ENCODE measurements at regions not wholly inside any gene's neighbourhood (a gene's known extent, or its start where the extent isn't known, plus 50 kb on each side); places are given as distances from the start of the nearest gene placed in this dataset.

- H3K36me3 Mint-ChIP-seq = no peaks in the 10 kb centered on the region
Observed at GRCh38 chr11:93940395-93940794, 80.8 kb upstream of the HEPHL1 start.

GRCh38 chr11:93942176-93942575 lies 79.0 kb upstream of the HEPHL1 start:
- Mint-ChIP-seq H3K4me1 (no peaks in the 10 kb centered on the region), H3K27me3 (peaks cover 2% of the 10 kb centered on the region), H3K4me3 (no peak overlapping the region), H3K27ac (no peak overlapping the region), H3K9me3 (peaks cover 0 to 2% (median 0%) of the 10 kb centered on the region in 3 donors), H3K36me3 (no peaks in the 10 kb centered on the region)

More at GRCh38 chr11:93940395-93940794, 80.8 kb upstream of the HEPHL1 start:
- Mint-ChIP-seq H3K4me3 (no peak overlapping the region), H3K27me3 (peaks cover 2% of the 10 kb centered on the region), H3K9me3 (peaks cover 0 to 2% (median 0%) of the 10 kb centered on the region in 3 donors), H3K4me1 (no peaks in the 10 kb centered on the region), H3K27ac (no peak overlapping the region)

GRCh38 chr11:93945596-93945995 lies 75.6 kb upstream of the HEPHL1 start:
- H3K9me3 Mint-ChIP-seq = no peaks in the 10 kb centered on the region
- no peak overlapping the region for H3K4me3 Mint-ChIP-seq

GRCh38 chr11:93952082-93952780 lies 68.9 kb upstream of the HEPHL1 start:
- no peaks in the 10 kb centered on the region for H3K4me1 Mint-ChIP-seq
- H3K36me3 Mint-ChIP-seq = no peaks in the 10 kb centered on the region
- H3K4me3 Mint-ChIP-seq = no peak overlapping the region
- no peak overlapping the region for H3K27ac Mint-ChIP-seq
- H3K9me3 Mint-ChIP-seq = peaks cover 0 to 4% (median 2%) of the 10 kb centered on the region in 3 donors
- peaks cover 5% of the 10 kb centered on the region for H3K27me3 Mint-ChIP-seq

More at GRCh38 chr11:93945596-93945995, 75.6 kb upstream of the HEPHL1 start:
- peaks cover 2% of the 10 kb centered on the region for H3K27me3 Mint-ChIP-seq
- no peaks in the 10 kb centered on the region for H3K36me3 Mint-ChIP-seq
- no peaks in the 10 kb centered on the region for H3K4me1 Mint-ChIP-seq
- no peak overlapping the region for H3K27ac Mint-ChIP-seq

GRCh38 chr11:93957397-93957952 lies 63.7 kb upstream of the HEPHL1 start:
- Mint-ChIP-seq H3K9me3 (peaks cover 0 to 4% (median 0%) of the 10 kb centered on the region in 3 donors), H3K27me3 (peaks cover 10% of the 10 kb centered on the region), H3K4me1 (no peaks in the 10 kb centered on the region), H3K36me3 (no peaks in the 10 kb centered on the region), H3K27ac (no peak overlapping the region), H3K4me3 (no peak overlapping the region)

GRCh38 chr11:93958991-93959390 lies 62.2 kb upstream of the HEPHL1 start:
- H3K36me3 Mint-ChIP-seq = no peaks in the 10 kb centered on the region
- no peak overlapping the region for H3K27ac Mint-ChIP-seq
- H3K9me3 Mint-ChIP-seq = peaks cover 0 to 4% (median 0%) of the 10 kb centered on the region in 3 donors
- H3K4me1 Mint-ChIP-seq = no peaks in the 10 kb centered on the region
- H3K4me3 Mint-ChIP-seq = no peak overlapping the region
- peaks cover 12% of the 10 kb centered on the region for H3K27me3 Mint-ChIP-seq

GRCh38 chr11:93959663-93960062 lies 61.5 kb upstream of the HEPHL1 start:
- Mint-ChIP-seq H3K9me3 (peaks cover 0 to 3% (median 0%) of the 10 kb centered on the region in 3 donors), H3K36me3 (no peaks in the 10 kb centered on the region), H3K4me1 (no peaks in the 10 kb centered on the region), H3K4me3 (no peak overlapping the region), H3K27ac (no peak overlapping the region), H3K27me3 (peaks cover 10% of the 10 kb centered on the region)

- no peak overlapping the region for H3K27ac Mint-ChIP-seq
- no peak overlapping the region for H3K4me3 Mint-ChIP-seq
- no peaks in the 10 kb centered on the region for H3K9me3 Mint-ChIP-seq
- no peaks in the 10 kb centered on the region for H3K4me1 Mint-ChIP-seq
- H3K36me3 Mint-ChIP-seq = peaks cover 2% of the 10 kb centered on the region
- peaks cover 7% of the 10 kb centered on the region for H3K27me3 Mint-ChIP-seq
Observed at GRCh38 chr11:93963072-93963471, 58.1 kb upstream of the HEPHL1 start.

- Mint-ChIP-seq H3K4me1 (no peaks in the 10 kb centered on the region), H3K36me3 (peaks cover 2% of the 10 kb centered on the region), H3K27me3 (peaks cover 2% of the 10 kb centered on the region), H3K27ac (no peak overlapping the region), H3K9me3 (no peaks in the 10 kb centered on the region), H3K4me3 (no peak overlapping the region)
Observed at GRCh38 chr11:93967258-93967657, 53.9 kb upstream of the HEPHL1 start.

GRCh38 chr11:93967944-93968343 lies 53.2 kb upstream of the HEPHL1 start:
- H3K4me3 Mint-ChIP-seq = no peak overlapping the region
- no peak overlapping the region for H3K27ac Mint-ChIP-seq
- peaks cover under 1% of the 10 kb centered on the region for H3K27me3 Mint-ChIP-seq
- no peaks in the 10 kb centered on the region for H3K9me3 Mint-ChIP-seq
- no peaks in the 10 kb centered on the region for H3K4me1 Mint-ChIP-seq
- H3K36me3 Mint-ChIP-seq = peaks cover 2% of the 10 kb centered on the region

GRCh38 chr11:93969925-93970922 lies 50.9 kb upstream of the HEPHL1 start:
- Mint-ChIP-seq H3K9me3 (peaks cover 2 to 4% (median 3%) of the 10 kb centered on the region in 3 donors), H3K27ac (no peak overlapping the region), H3K4me1 (no peaks in the 10 kb centered on the region), H3K27me3 (peaks cover 3% of the 10 kb centered on the region), H3K36me3 (no peaks in the 10 kb centered on the region), H3K4me3 (no peak overlapping the region)

All from IgD-negative memory B cell (primary cell).